ENCODE measurements at regions not wholly inside any gene's neighbourhood (a gene's known extent, or its start where the extent isn't known, plus 50 kb on each side); places are given as distances from the start of the nearest gene placed in this dataset.

GRCh38 chr4:103429283-103429682 lies 231.1 kb upstream of the CENPE start:
- DNase-seq (ENCODE audit: low read depth) = peak; percentile 10
- TF ChIP-seq POLR2A (IDR thresholded peaks at IDR 0.05; ENCODE audit: extremely low read depth, insufficient read length) (no peak), MYC (IDR thresholded peaks at IDR 0.05; ENCODE audit: low read depth, low read length) (no peak), MAX (IDR thresholded peaks at IDR 0.05; ENCODE audit: low read depth, low read length) (no peak), CTCF (IDR thresholded peaks at IDR 0.05; ENCODE audit: low read depth, low read length) (no peak)
- H3K4me3 ChIP-seq (ENCODE audit: low read depth, low read length) = no peak overlapping the region

- no peak overlapping the region for H3K4me3 ChIP-seq (ENCODE audit: low read depth, low read length)
- DNase-seq (ENCODE audit: low read depth) = no peak
- TF ChIP-seq POLR2A (IDR thresholded peaks at IDR 0.05; ENCODE audit: extremely low read depth, insufficient read length) (no peak), MAX (IDR thresholded peaks at IDR 0.05; ENCODE audit: low read depth, low read length) (no peak), MYC (IDR thresholded peaks at IDR 0.05; ENCODE audit: low read depth, low read length) (no peak), CTCF (IDR thresholded peaks at IDR 0.05; ENCODE audit: low read depth, low read length) (no peak)
These were observed 227.3 kb upstream of the CENPE start for GRCh38 chr4:103425406-103425805.

- no peak for DNase-seq (ENCODE audit: low read depth)
- TF ChIP-seq CTCF (IDR thresholded peaks at IDR 0.05; ENCODE audit: low read depth, low read length) (no peak), MYC (IDR thresholded peaks at IDR 0.05; ENCODE audit: low read depth, low read length) (no peak), POLR2A (IDR thresholded peaks at IDR 0.05; ENCODE audit: extremely low read depth, insufficient read length) (no peak), MAX (IDR thresholded peaks at IDR 0.05; ENCODE audit: low read depth, low read length) (no peak)
- H3K4me3 ChIP-seq (ENCODE audit: low read depth, low read length) = no peak overlapping the region
These were observed 226.7 kb upstream of the CENPE start for GRCh38 chr4:103424853-103425252.

- no peak overlapping the region for H3K4me3 ChIP-seq (ENCODE audit: low read depth, low read length)
- DNase-seq (ENCODE audit: low read depth) = no peak
- no peak for TF ChIP-seq CTCF (IDR thresholded peaks at IDR 0.05; ENCODE audit: low read depth, low read length)
- TF ChIP-seq POLR2A (IDR thresholded peaks at IDR 0.05; ENCODE audit: extremely low read depth, insufficient read length) = no peak
- TF ChIP-seq MAX (IDR thresholded peaks at IDR 0.05; ENCODE audit: low read depth, low read length) = no peak
- TF ChIP-seq MYC (IDR thresholded peaks at IDR 0.05; ENCODE audit: low read depth, low read length) = no peak
These were observed 225.1 kb upstream of the CENPE start for GRCh38 chr4:103423261-103423660.

- TF ChIP-seq CTCF (IDR thresholded peaks at IDR 0.05; ENCODE audit: low read depth, low read length) (no peak), MAX (IDR thresholded peaks at IDR 0.05; ENCODE audit: low read depth, low read length) (no peak), POLR2A (IDR thresholded peaks at IDR 0.05; ENCODE audit: extremely low read depth, insufficient read length) (no peak), MYC (IDR thresholded peaks at IDR 0.05; ENCODE audit: low read depth, low read length) (no peak)
- no peak for DNase-seq (ENCODE audit: low read depth)
- no peak overlapping the region for H3K4me3 ChIP-seq (ENCODE audit: low read depth, low read length)
These were observed 224.5 kb upstream of the CENPE start for GRCh38 chr4:103422467-103423219.

Measured in NB4 (cell line).